ENCODE measurements at regions not wholly inside any gene's neighbourhood (a gene's known extent, or its start where the extent isn't known, plus 50 kb on each side); places are given as distances from the start of the nearest gene placed in this dataset.

DNA sequence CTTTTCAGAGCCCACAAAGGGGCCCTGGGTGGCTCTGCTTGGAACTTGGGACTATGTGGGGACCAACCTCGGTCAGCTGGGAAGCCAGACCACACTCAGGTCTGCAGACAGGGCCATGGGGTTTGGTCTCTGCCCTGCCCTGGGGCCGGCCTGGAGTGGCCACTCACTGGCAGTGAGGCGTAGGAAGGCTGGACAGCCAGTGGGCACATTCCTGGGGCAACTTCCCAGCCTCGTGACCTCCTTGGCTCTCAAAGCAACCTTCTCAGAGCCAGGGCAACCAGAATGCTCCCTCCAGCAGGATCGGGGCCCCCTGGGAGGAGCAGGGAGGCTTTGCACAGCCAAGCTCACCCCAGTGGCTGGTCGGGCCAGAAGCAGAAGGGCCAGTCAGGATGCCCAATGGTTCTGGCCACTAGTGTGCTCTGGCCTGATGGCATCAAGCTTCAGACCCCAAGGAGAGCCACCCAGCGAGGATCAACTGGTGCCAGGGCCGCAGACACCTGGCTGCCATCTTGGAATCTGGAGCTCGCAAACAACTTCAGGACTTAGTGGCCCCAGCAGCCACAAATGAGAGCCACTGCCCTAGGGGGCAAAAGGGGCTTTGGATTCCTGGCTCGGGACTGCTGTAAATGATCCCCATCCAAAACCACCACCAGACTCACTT is 87.1 kb downstream of the MYEOV start:
- DNase-seq, result no peak

DNA sequence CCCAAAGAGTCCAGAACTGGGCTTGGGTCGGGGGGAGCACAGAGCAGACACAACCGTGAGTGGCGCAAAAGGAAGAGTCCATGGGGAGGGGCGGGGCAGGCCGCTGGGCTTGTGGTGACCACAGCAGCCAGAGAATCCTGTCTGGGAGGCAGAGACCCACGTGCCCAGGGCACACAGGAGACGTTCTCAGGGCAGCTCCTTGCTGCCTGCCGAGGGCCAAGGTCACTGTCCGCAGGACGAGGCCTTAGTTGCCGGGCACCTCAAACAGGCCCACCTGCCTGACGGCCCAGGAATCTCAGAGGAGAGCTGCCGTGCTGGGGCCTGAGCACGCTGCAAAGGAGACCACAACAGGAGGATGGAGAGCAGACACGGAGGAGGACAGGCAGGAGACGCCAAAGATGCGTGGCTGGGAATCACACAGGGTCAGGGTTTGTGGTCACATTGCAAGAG is 87.8 kb downstream of the MYEOV start:
- DNase-seq, result no peak

- no peak for DNase-seq
These were observed 88.5 kb downstream of the MYEOV start for GRCh38 chr11:69382131-69383128.

GRCh38 chr11:69383372-69384250 is 89.7 kb downstream of the MYEOV start:
- DNase-seq, result no peak

- no peak for DNase-seq
These were observed 90.5 kb downstream of the MYEOV start for GRCh38 chr11:69384251-69385143.

GRCh38 chr11:69385144-69385820 is 91.3 kb downstream of the MYEOV start:
- no peak for DNase-seq

DNA sequence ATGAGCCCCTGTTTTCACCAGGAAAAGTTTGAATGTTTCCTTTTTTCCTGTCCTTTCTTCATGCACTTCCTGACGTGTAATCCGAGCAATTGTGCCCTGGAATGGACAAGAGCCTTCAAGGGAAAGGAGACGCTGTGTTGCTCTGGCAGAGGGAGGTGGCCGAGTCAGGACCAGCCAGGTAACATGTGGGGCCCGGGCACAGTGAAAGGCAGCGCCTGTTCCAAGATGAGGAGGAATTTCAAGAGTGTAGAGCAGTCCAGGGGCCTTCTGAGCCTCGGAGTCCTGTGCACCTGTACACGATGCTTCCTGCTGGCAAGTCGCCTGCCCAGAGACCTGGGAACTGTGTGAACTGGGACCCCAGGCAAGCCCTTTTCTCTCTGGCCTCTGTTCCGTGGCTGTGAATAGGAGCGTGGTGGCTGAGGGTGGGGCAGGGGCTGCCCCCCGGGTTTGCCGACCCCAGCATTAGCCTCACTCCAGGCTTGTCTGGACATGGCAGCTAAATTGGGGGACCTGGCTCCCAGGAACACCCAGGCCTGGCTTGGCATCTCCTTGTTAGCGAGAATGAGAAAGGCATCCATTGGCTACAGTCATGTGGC is 92.0 kb downstream of the MYEOV start:
- DNase-seq, result no peak

DNA sequence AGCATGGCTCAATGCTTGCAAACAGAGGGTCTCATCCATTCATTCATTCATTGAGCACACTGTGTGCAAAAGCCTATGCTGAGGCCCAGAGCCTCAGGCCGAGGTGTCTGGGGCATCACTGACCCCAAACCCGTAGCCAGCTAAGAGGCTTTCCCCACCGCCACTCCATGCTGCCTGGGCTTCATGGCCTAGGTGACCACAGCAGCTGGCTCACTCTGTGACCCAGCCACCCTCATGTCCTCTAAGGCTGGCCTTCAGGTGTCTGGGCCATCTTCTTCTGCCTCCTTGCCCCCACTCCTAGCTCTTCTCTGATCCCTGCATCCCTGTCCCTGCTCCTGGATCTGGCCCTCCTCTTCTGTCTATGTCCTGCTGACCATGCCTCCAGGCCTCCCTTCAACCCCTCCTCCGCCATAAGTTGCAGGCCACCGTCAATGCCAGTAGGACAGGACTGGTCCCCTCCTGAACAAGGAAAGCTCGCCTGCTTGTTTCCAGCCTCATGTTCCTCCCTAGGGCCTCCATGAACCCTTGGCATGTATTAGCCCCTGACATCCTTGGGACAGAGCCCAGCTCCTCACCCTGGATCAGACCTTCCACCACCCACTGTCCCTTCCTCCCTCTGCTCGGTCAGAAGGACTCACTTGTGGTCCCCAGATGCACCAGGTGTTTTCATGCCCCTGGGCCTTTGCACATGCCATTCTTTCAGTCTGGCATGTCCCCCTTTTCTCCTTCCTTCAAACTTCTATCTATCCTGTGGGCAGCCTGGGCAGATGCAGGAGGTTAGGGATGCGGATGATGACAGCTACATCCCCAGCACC is 92.8 kb downstream of the MYEOV start:
- DNase-seq, result no peak

- no peak for DNase-seq
These were observed 93.5 kb downstream of the MYEOV start for GRCh38 chr11:69387409-69387885.

GRCh38 chr11:69388210-69388609 is 93.3 kb upstream of the LINC01488 start:
- no peak for DNase-seq

- no peak for DNase-seq
These were observed 92.8 kb upstream of the LINC01488 start for GRCh38 chr11:69388661-69389060.

- no peak for DNase-seq
These were observed 90.9 kb upstream of the LINC01488 start for GRCh38 chr11:69390561-69390960.

GRCh38 chr11:69391192-69392103 is 90.0 kb upstream of the LINC01488 start:
- no peak for DNase-seq

- DNase-seq, result no peak
These were observed 89.3 kb upstream of the LINC01488 start for GRCh38 chr11:69392104-69392653.

GRCh38 chr11:69393178-69393832 is 88.2 kb upstream of the LINC01488 start:
- DNase-seq, result no peak

DNA sequence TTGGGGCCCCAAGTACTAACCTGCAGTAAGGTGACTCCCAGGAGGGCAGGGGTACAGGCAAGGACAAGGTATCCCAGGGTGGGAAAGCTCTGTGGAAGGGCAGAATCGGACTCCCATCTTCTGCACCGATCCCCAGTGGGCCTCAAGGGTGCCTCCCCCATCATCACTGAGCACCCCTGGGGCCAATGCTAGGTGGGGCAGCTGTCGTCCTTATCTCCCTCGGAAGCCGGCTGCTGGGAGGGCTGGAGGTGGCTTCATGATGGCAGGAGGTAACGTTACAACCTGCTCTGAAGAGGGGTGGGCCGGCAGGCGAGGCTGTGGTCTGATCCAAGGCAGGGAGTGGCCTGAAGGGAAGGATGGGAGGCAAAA is 87.6 kb upstream of the LINC01488 start:
- DNase-seq, result no peak

DNA sequence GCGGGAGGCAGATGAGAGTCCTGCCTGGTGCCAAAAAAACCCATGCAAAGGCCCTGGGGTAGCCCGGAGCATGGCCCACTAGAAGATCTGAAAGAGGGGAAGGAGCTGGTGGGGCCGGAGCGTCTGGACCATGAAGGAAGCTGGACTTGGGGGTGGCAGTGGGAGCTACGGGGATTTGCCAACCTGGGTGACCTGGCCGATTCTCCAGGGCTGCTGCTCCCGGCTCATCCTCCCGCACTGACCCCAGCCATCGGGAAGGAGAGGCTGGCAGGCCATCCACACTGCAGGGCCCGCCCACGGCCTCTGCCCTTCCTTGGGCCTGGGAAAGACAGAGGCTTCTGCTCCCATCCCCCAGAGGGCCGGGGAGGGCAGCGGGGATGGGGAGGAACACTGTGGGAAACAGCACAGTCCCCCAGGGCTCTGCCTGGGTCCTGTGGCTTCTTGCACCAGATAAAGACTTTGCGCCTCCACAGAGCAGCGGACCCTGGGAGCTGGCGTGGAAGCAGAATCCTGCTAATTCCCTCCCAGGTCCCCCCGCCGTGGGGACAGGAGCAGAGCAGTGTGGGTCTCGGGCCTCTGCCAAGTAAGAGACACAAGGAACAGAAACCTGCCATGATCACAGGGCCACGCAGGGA is 87.1 kb upstream of the LINC01488 start:
- DNase-seq, result no peak

Measured in DMS53 (cell line).